MM.1S (cell line): ENCODE measurements at regions not wholly inside any gene's neighbourhood (a gene's known extent, or its start where the extent isn't known, plus 50 kb on each side); places are given as distances from the start of the nearest gene placed in this dataset.
"Not testable (repeated sequence)": the region's sequence is repeated elsewhere in the genome, so short reads cannot be mapped to it uniquely, and the experiment has no call there.

Experiments
- DNase-seq: peaks from one replicate; pipeline ENCODE4 v3.0.0-alpha.2; 2015
- H2AFZ ChIP-seq: fragments of 300-600 bp; sonication (generic); 2 replicates; pipeline ENCODE4 v1.6.0; 2016; ENCODE audit warnings: antibody characterized with exemption, low read length
- H3F3A ChIP-seq: fragments of 300-600 bp; sonication (generic); 2 replicates; pipeline ENCODE4 v1.6.1; 2016; ENCODE audit warnings: mild to moderate bottlenecking, antibody characterized with exemption, low read length, moderate library complexity, mixed read lengths; ENCODE audit not compliant: insufficient read depth
- H3K27ac ChIP-seq: fragments of 300-600 bp; sonication (generic); 2 replicates; pipeline ENCODE4 v1.5.1; 2016; ENCODE audit warnings: mild to moderate bottlenecking, low read length
- H3K27me3 ChIP-seq: fragments of 300-600 bp; sonication (generic); replicated peaks from 2 replicates; pipeline ENCODE4 v1.6.0; 2016; ENCODE audit warnings: low read length; ENCODE audit not compliant: insufficient read depth
- H3K36me3 ChIP-seq: fragments of 300-600 bp; sonication (generic); replicated peaks from 2 replicates; pipeline ENCODE4 v1.6.1; 2016; ENCODE audit warnings: mild to moderate bottlenecking, low read length, mixed read lengths; ENCODE audit not compliant: insufficient read depth
- H3K4me1 ChIP-seq: fragments of 300-600 bp; sonication (generic); 2 replicates; pipeline ENCODE4 v1.6.1; 2016; ENCODE audit warnings: low read length, mixed read lengths
- H3K4me2 ChIP-seq: fragments of 300-600 bp; sonication (generic); 2 replicates; pipeline ENCODE4 v1.6.0; 2016; ENCODE audit warnings: low read depth, low read length
- H3K4me3 ChIP-seq: fragments of 300-600 bp; sonication (generic); 2 replicates; pipeline ENCODE4 v1.5.1; 2016; ENCODE audit warnings: low read length, mixed read lengths
- H3K79me2 ChIP-seq: fragments of 300-600 bp; sonication (generic); 2 replicates; pipeline ENCODE4 v1.6.1; 2016; ENCODE audit warnings: mixed run types, low read length, mixed read lengths
- H3K9ac ChIP-seq: fragments of 300-600 bp; sonication (generic); 2 replicates; pipeline ENCODE4 v1.6.1; 2016; ENCODE audit warnings: low read length, mixed read lengths
- H3K9me2 ChIP-seq: fragments of 300-600 bp; sonication (generic); replicated peaks from 2 replicates; pipeline ENCODE4 v1.6.1; 2016; ENCODE audit warnings: mild to moderate bottlenecking, low read length, mixed read lengths; ENCODE audit not compliant: insufficient read depth
- H3K9me3 ChIP-seq: fragments of 300-600 bp; sonication (generic); replicated peaks from 2 replicates; pipeline ENCODE4 v1.6.1; 2016; ENCODE audit warnings: mild to moderate bottlenecking, low read length, mixed read lengths; ENCODE audit not compliant: insufficient read depth
- H4K20me1 ChIP-seq: fragments of 300-600 bp; sonication (generic); 2 replicates; pipeline ENCODE4 v1.6.1; 2016; ENCODE audit warnings: mild to moderate bottlenecking, low read length, moderate library complexity, mixed read lengths; ENCODE audit not compliant: insufficient read depth
- EZH2 ChIP-seq: fragments of 300-600 bp; sonication (generic); optimal IDR thresholded peaks from 2 replicates; pipeline ENCODE3; 2017; ENCODE audit warnings: low read depth, mild to moderate bottlenecking, antibody characterized with exemption, low read length, mixed read lengths
- EZH2phosphoT487 ChIP-seq: fragments of 300-600 bp; sonication (generic); IDR thresholded peaks from 2 replicates; pipeline ENCODE4 v1.6.1; 2018; ENCODE audit warnings: antibody characterized with exemption, low read length
- TF ChIP-seq, protein P1 (sequence below): fragments of 300-600 bp; sonication (generic); IDR thresholded peaks from 2 replicates; pipeline ENCODE4 v1.5.1; 2016; ENCODE audit warnings: antibody characterized with exemption, low read length, mixed read lengths

DNA sequence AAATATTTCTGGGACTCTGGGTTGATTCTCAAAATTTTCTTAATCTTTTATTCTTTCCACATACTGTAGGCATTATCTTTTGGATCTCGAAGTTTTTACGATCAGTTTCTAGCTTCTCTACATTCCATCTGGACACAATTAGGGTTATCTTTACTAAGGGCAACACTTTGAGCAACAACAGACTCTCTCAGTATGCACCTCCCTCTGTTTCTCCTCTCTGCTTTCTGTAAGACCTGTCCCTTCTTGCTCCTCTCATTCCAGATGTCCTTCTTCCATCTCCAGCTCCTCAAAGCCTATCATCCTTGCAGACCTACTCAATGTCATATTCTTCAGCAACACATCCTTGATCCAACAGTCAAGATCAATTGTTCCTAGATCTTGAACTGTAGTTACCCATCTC, 457.0 kb downstream of the SLC6A15 start:
- H3K79me2 ChIP-seq: no peaks in the 10 kb centered on the region
- no peaks in the 10 kb centered on the region for H3K9me2 ChIP-seq
- H3K4me2 ChIP-seq: no peak overlapping the region
- no peaks in the 10 kb centered on the region for H3K9me3 ChIP-seq
- no peak overlapping the region for H3K27ac ChIP-seq
- no peak overlapping the region for H3K9ac ChIP-seq
- TF ChIP-seq EZH2phosphoT487: no peak
- TF ChIP-seq EZH2: no peak
- TF ChIP-seq, protein P1, sequence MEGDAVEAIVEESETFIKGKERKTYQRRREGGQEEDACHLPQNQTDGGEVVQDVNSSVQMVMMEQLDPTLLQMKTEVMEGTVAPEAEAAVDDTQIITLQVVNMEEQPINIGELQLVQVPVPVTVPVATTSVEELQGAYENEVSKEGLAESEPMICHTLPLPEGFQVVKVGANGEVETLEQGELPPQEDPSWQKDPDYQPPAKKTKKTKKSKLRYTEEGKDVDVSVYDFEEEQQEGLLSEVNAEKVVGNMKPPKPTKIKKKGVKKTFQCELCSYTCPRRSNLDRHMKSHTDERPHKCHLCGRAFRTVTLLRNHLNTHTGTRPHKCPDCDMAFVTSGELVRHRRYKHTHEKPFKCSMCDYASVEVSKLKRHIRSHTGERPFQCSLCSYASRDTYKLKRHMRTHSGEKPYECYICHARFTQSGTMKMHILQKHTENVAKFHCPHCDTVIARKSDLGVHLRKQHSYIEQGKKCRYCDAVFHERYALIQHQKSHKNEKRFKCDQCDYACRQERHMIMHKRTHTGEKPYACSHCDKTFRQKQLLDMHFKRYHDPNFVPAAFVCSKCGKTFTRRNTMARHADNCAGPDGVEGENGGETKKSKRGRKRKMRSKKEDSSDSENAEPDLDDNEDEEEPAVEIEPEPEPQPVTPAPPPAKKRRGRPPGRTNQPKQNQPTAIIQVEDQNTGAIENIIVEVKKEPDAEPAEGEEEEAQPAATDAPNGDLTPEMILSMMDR: no peak
- no peaks in the 10 kb centered on the region for H3K36me3 ChIP-seq
- no peak overlapping the region for H2AFZ ChIP-seq
- no peaks in the 10 kb centered on the region for H3K4me1 ChIP-seq
- no peaks in the 10 kb centered on the region for H4K20me1 ChIP-seq
- H3F3A ChIP-seq: no peaks in the 10 kb centered on the region
- H3K27me3 ChIP-seq: no peaks in the 10 kb centered on the region
- no peak for DNase-seq
- no peak overlapping the region for H3K4me3 ChIP-seq

DNA sequence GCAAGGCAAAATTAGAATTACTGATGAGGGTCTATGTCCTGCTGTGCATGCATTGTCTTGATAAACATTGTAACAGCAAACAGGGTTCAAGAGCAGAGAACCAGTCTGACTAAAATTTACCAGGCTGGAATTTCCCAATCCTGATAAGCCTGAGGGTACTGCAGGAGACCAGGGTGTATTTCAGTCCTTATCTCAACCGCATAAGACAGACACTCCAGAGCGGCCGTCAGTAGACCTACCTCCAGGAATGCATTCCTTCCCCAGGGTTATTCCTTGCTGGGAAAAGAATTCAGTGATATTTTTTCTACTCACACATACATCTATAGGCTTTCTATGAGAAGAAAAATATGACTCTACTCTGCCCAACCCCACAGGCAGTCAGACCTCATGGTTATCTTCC, 466.1 kb downstream of the SLC6A15 start:
- not testable (repeated sequence) for H3K9me3 ChIP-seq, H3K27ac ChIP-seq, H3K36me3 ChIP-seq, H3F3A ChIP-seq, H2AFZ ChIP-seq, H3K4me2 ChIP-seq, H4K20me1 ChIP-seq, DNase-seq, H3K9ac ChIP-seq, H3K4me1 ChIP-seq, H3K9me2 ChIP-seq, H3K79me2 ChIP-seq, H3K4me3 ChIP-seq, H3K27me3 ChIP-seq

DNA sequence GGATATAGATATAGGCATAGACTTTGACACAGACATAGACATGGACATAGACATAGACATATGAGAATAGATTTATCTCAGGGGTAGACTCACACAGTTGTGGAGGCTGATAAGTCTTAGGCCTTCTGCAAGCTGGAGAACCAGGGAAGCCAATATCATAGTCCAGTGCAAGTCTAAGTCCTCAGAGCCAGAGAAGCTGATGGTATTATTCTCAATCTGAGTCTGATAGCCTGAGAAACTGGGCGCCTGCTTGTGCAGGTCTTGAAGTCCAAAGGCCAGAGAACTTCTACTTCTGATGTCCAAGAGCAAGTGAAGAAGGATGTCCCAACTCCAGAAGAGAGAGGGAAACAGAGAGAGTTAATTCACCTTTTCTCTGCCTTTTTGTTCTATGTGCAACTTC, 476.5 kb downstream of the SLC6A15 start:
- TF ChIP-seq EZH2: no peak
- Histone ChIP-seq H3K9ac (no peak overlapping the region), H3K79me2 (no peaks in the 10 kb centered on the region), H3K27ac (no peak overlapping the region), H3F3A (no peaks in the 10 kb centered on the region), H2AFZ (no peak overlapping the region), H3K9me2 (no peaks in the 10 kb centered on the region), H3K4me2 (no peak overlapping the region), H3K4me1 (no peaks in the 10 kb centered on the region), H3K27me3 (no peaks in the 10 kb centered on the region), H3K4me3 (no peak overlapping the region), H3K9me3 (no peaks in the 10 kb centered on the region), H3K36me3 (no peaks in the 10 kb centered on the region), H4K20me1 (no peaks in the 10 kb centered on the region)
- DNase-seq: no peak

DNA sequence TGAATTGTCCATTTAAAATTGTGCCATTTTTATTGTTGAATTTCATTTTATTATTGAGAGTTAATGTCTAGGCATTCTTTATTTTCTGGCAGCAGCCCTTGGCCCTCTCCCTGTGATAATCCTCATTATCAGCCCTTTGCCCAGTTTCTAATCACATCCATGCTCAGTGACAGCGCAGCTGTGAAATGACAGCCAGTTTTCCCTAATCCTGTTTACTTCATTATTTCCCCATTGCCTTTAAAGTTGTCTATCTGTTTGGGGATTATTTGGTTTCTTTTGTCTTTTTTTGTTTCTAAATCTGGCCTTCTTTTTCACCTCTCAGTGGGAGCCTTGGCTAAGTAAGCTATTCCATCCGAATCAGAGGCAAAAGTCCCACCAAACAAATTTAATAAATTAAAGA, 476.9 kb downstream of the SLC6A15 start:
- H3K4me2 ChIP-seq: no peak overlapping the region
- no peaks in the 10 kb centered on the region for H3K9me2 ChIP-seq
- no peaks in the 10 kb centered on the region for H4K20me1 ChIP-seq
- no peaks in the 10 kb centered on the region for H3K36me3 ChIP-seq
- no peaks in the 10 kb centered on the region for H3K9me3 ChIP-seq
- H3K79me2 ChIP-seq: no peaks in the 10 kb centered on the region
- DNase-seq: no peak
- H3K4me3 ChIP-seq: no peak overlapping the region
- H3K27me3 ChIP-seq: no peaks in the 10 kb centered on the region
- H3F3A ChIP-seq: no peaks in the 10 kb centered on the region
- H3K27ac ChIP-seq: no peak overlapping the region
- TF ChIP-seq EZH2phosphoT487 (no peak), EZH2 (no peak)
- TF ChIP-seq, protein P1: no peak
- no peak overlapping the region for H3K9ac ChIP-seq
- H2AFZ ChIP-seq: no peak overlapping the region
- H3K4me1 ChIP-seq: no peaks in the 10 kb centered on the region
